ENCODE measurements at regions not wholly inside any gene's neighbourhood (a gene's known extent, or its start where the extent isn't known, plus 50 kb on each side); places are given as distances from the start of the nearest gene placed in this dataset.

- Histone ChIP-seq H3K9me3 (ENCODE audit: control insufficient read depth in 1 of 2, low read length in 2 of 2) (no peaks in the 10 kb centered on the region), H3K4me3 (ENCODE audit: low read length in 2 of 2) (no peak overlapping the region), H3K27ac (ENCODE audit: low read depth, low read length) (no peak overlapping the region), H3K27me3 (ENCODE audit: insufficient read depth, low read length) (no peaks in the 10 kb centered on the region), H3K4me1 (ENCODE audit: insufficient read depth, low read length) (no peaks in the 10 kb centered on the region), H3K36me3 (ENCODE audit: insufficient read depth, low read length) (no peaks in the 10 kb centered on the region)
- Mint-ChIP-seq H3K4me1 (no peaks in the 10 kb centered on the region), H3K27ac (no peak overlapping the region), H3K4me3 (no peak overlapping the region), H3K9me3 (peaks cover 0 to 4% (median 2%) of the 10 kb centered on the region in 8 donors), H3K36me3 (no peaks in the 10 kb centered on the region), H3K27me3 (no peaks in the 10 kb centered on the region)
- DNase-seq = no peak
- ChIA-PET POLR2A (ENCODE audit: partially characterized antibody) (no interaction called here), CTCF (ENCODE audit: partially characterized antibody) (no interaction called here)
- intact Hi-C loops (cut with micrococcal nuclease) = no loop called here
Observed at GRCh38 chr3:6097556-6097955, 763.4 kb upstream of the GRM7 start.

- H3K4me3 ChIP-seq (ENCODE audit: low read length in 2 of 2) = no peak overlapping the region
- Mint-ChIP-seq H3K27me3 (no peaks in the 10 kb centered on the region), H3K4me1 (no peaks in the 10 kb centered on the region), H3K36me3 (no peaks in the 10 kb centered on the region), H3K27ac (no peak overlapping the region), H3K4me3 (no peak overlapping the region), H3K9me3 (peaks cover 0 to 10% (median 3%) of the 10 kb centered on the region in 8 donors)
- no peaks in the 10 kb centered on the region for H3K4me1 ChIP-seq (ENCODE audit: insufficient read depth, low read length)
- ChIA-PET POLR2A (ENCODE audit: partially characterized antibody) (no interaction called here), CTCF (ENCODE audit: partially characterized antibody) (no interaction called here)
- no peaks in the 10 kb centered on the region for H3K9me3 ChIP-seq (ENCODE audit: control insufficient read depth in 1 of 2, low read length in 2 of 2)
- no peak overlapping the region for H3K27ac ChIP-seq (ENCODE audit: low read depth, low read length)
- DNase-seq = no peak
- no peaks in the 10 kb centered on the region for H3K27me3 ChIP-seq (ENCODE audit: insufficient read depth, low read length)
- intact Hi-C loops (cut with micrococcal nuclease) = no loop called here
- no peaks in the 10 kb centered on the region for H3K36me3 ChIP-seq (ENCODE audit: insufficient read depth, low read length)
Observed at GRCh38 chr3:6098516-6099157, 762.3 kb upstream of the GRM7 start.

GRCh38 chr3:6099458-6100075 is 761.3 kb upstream of the GRM7 start:
- ChIA-PET POLR2A (ENCODE audit: partially characterized antibody) (no interaction called here), CTCF (ENCODE audit: partially characterized antibody) (no interaction called here)
- Mint-ChIP-seq H3K4me3 (no peak overlapping the region), H3K27ac (no peak overlapping the region), H3K9me3 (peaks cover 0 to 10% (median 5%) of the 10 kb centered on the region in 8 donors), H3K27me3 (no peaks in the 10 kb centered on the region), H3K36me3 (no peaks in the 10 kb centered on the region), H3K4me1 (no peaks in the 10 kb centered on the region)
- H3K9me3 ChIP-seq (ENCODE audit: control insufficient read depth in 1 of 2, low read length in 2 of 2) = no peaks in the 10 kb centered on the region
- no peak for DNase-seq
- H3K4me3 ChIP-seq (ENCODE audit: low read length in 2 of 2) = no peak overlapping the region
- H3K36me3 ChIP-seq (ENCODE audit: insufficient read depth, low read length) = no peaks in the 10 kb centered on the region
- no peak overlapping the region for H3K27ac ChIP-seq (ENCODE audit: low read depth, low read length)
- no peaks in the 10 kb centered on the region for H3K4me1 ChIP-seq (ENCODE audit: insufficient read depth, low read length)
- intact Hi-C loops (cut with micrococcal nuclease) = no loop called here
- H3K27me3 ChIP-seq (ENCODE audit: insufficient read depth, low read length) = no peaks in the 10 kb centered on the region

GRCh38 chr3:6105187-6105586 is 755.7 kb upstream of the GRM7 start:
- intact Hi-C loops (cut with micrococcal nuclease) = no loop called here

GRCh38 chr3:6108957-6109356 is 752.0 kb upstream of the GRM7 start:
- Histone ChIP-seq H3K27me3 (ENCODE audit: insufficient read depth, low read length) (no peaks in the 10 kb centered on the region), H3K4me3 (ENCODE audit: low read length in 2 of 2) (no peak overlapping the region), H3K9me3 (ENCODE audit: control insufficient read depth in 1 of 2, low read length in 2 of 2) (no peaks in the 10 kb centered on the region), H3K27ac (ENCODE audit: low read depth, low read length) (no peak overlapping the region), H3K36me3 (ENCODE audit: insufficient read depth, low read length) (no peaks in the 10 kb centered on the region), H3K4me1 (ENCODE audit: insufficient read depth, low read length) (no peaks in the 10 kb centered on the region)
- no peaks in the 10 kb centered on the region for H3K27me3 Mint-ChIP-seq
- no peak overlapping the region for H3K27ac Mint-ChIP-seq
- H3K4me1 Mint-ChIP-seq = no peaks in the 10 kb centered on the region
- POLR2A ChIA-PET (ENCODE audit: partially characterized antibody) = no interaction called here
- no peak overlapping the region for H3K4me3 Mint-ChIP-seq
- CTCF ChIA-PET (ENCODE audit: partially characterized antibody) = no interaction called here
- intact Hi-C loops (cut with micrococcal nuclease) = no loop called here
- no peaks in the 10 kb centered on the region for H3K36me3 Mint-ChIP-seq
- DNase-seq = no peak
- peaks cover 0 to 19% (median 6%) of the 10 kb centered on the region in 8 donors for H3K9me3 Mint-ChIP-seq

More at GRCh38 chr3:6105187-6105586, 755.7 kb upstream of the GRM7 start:
- Mint-ChIP-seq H3K4me3 (no peak overlapping the region), H3K9me3 (peaks cover 4 to 15% (median 7%) of the 10 kb centered on the region in 8 donors), H3K36me3 (no peaks in the 10 kb centered on the region), H3K27me3 (no peaks in the 10 kb centered on the region), H3K27ac (no peak overlapping the region), H3K4me1 (no peaks in the 10 kb centered on the region)
- ChIA-PET CTCF (ENCODE audit: partially characterized antibody) (no interaction called here), POLR2A (ENCODE audit: partially characterized antibody) (no interaction called here)
- no peaks in the 10 kb centered on the region for H3K4me1 ChIP-seq (ENCODE audit: insufficient read depth, low read length)
- H3K27me3 ChIP-seq (ENCODE audit: insufficient read depth, low read length) = no peaks in the 10 kb centered on the region
- H3K4me3 ChIP-seq (ENCODE audit: low read length in 2 of 2) = no peak overlapping the region
- H3K9me3 ChIP-seq (ENCODE audit: control insufficient read depth in 1 of 2, low read length in 2 of 2) = no peaks in the 10 kb centered on the region
- no peak overlapping the region for H3K27ac ChIP-seq (ENCODE audit: low read depth, low read length)
- DNase-seq = no peak
- H3K36me3 ChIP-seq (ENCODE audit: insufficient read depth, low read length) = no peaks in the 10 kb centered on the region

- Histone ChIP-seq H3K27ac (ENCODE audit: low read depth, low read length) (no peak overlapping the region), H3K9me3 (ENCODE audit: control insufficient read depth in 1 of 2, low read length in 2 of 2) (no peaks in the 10 kb centered on the region), H3K4me1 (ENCODE audit: insufficient read depth, low read length) (no peaks in the 10 kb centered on the region), H3K4me3 (ENCODE audit: low read length in 2 of 2) (no peak overlapping the region), H3K27me3 (ENCODE audit: insufficient read depth, low read length) (no peaks in the 10 kb centered on the region), H3K36me3 (ENCODE audit: insufficient read depth, low read length) (no peaks in the 10 kb centered on the region)
- no peaks in the 10 kb centered on the region for H3K36me3 Mint-ChIP-seq
- ChIA-PET CTCF (ENCODE audit: partially characterized antibody) (no interaction called here), POLR2A (ENCODE audit: partially characterized antibody) (no interaction called here)
- no peaks in the 10 kb centered on the region for H3K4me1 Mint-ChIP-seq
- peaks cover 0 to 12% (median 6%) of the 10 kb centered on the region in 8 donors for H3K9me3 Mint-ChIP-seq
- H3K4me3 Mint-ChIP-seq = no peak overlapping the region
- DNase-seq = no peak
- H3K27ac Mint-ChIP-seq = no peak overlapping the region
- intact Hi-C loops (cut with micrococcal nuclease) = no loop called here
- no peaks in the 10 kb centered on the region for H3K27me3 Mint-ChIP-seq
Observed at GRCh38 chr3:6110451-6110850, 750.5 kb upstream of the GRM7 start.

- no peak overlapping the region for H3K27ac Mint-ChIP-seq
- no peaks in the 10 kb centered on the region for H3K4me1 ChIP-seq (ENCODE audit: insufficient read depth, low read length)
- CTCF ChIA-PET (ENCODE audit: partially characterized antibody) = no interaction called here
- no peak overlapping the region for H3K4me3 Mint-ChIP-seq
- no peaks in the 10 kb centered on the region for H3K9me3 ChIP-seq (ENCODE audit: control insufficient read depth in 1 of 2, low read length in 2 of 2)
- no peaks in the 10 kb centered on the region for H3K36me3 Mint-ChIP-seq
- POLR2A ChIA-PET (ENCODE audit: partially characterized antibody) = no interaction called here
- intact Hi-C loops (cut with micrococcal nuclease) = no loop called here
- H3K36me3 ChIP-seq (ENCODE audit: insufficient read depth, low read length) = no peaks in the 10 kb centered on the region
- no peak overlapping the region for H3K27ac ChIP-seq (ENCODE audit: low read depth, low read length)
- DNase-seq = no peak
- H3K4me1 Mint-ChIP-seq = no peaks in the 10 kb centered on the region
- no peak overlapping the region for H3K4me3 ChIP-seq (ENCODE audit: low read length in 2 of 2)
- H3K27me3 Mint-ChIP-seq = no peaks in the 10 kb centered on the region
- H3K27me3 ChIP-seq (ENCODE audit: insufficient read depth, low read length) = no peaks in the 10 kb centered on the region
- H3K9me3 Mint-ChIP-seq = peaks cover 0 to 8% (median 3%) of the 10 kb centered on the region in 8 donors
Observed at GRCh38 chr3:6112546-6112945, 748.4 kb upstream of the GRM7 start.

Measured in CD4-positive, alpha-beta memory T cell (primary cell).